ENCODE measurements at regions not wholly inside any gene's neighbourhood (a gene's known extent, or its start where the extent isn't known, plus 50 kb on each side); places are given as distances from the start of the nearest gene placed in this dataset.

GRCh38 chr18:26717123-26717719, 148.3 kb downstream of the AQP4 start:
- Histone ChIP-seq H3K4me3 (no peak overlapping the region), H3K4me1 (ENCODE audit: insufficient read depth) (no peaks in the 10 kb centered on the region), H3K79me2 (no peaks in the 10 kb centered on the region), H3K27me3 (peaks cover 4% of the 10 kb centered on the region), H3K9me3 (ENCODE audit: low read depth) (no peaks in the 10 kb centered on the region), H2AFZ (no peak overlapping the region), H3K4me2 (no peak overlapping the region), H4K20me1 (ENCODE audit: insufficient read depth, poor library complexity, severe bottlenecking) (no peaks in the 10 kb centered on the region), H3K9me2 (replicated peaks; ENCODE audit: insufficient read depth) (no peaks in the 10 kb centered on the region), H3K27ac (no peak overlapping the region), H3K36me3 (replicated peaks; ENCODE audit: insufficient read depth, low read depth) (no peaks in the 10 kb centered on the region)
- no peak for TF ChIP-seq EZH2phosphoT487 (IDR thresholded peaks at IDR 0.05; ENCODE audit: low read depth, severe bottlenecking, unreplicated experiment)
- DNase-seq (ENCODE audit: low spot score) = no peak
- 76% methylated on average over 4 of the region's 4 CpGs for WGBS (ENCODE audit: low lambda C conversion rate, missing lambda C conversion rate)

GRCh38 chr18:26714739-26715138, 150.8 kb downstream of the AQP4 start:
- Histone ChIP-seq H3K4me2 (no peak overlapping the region), H3K27ac (no peak overlapping the region), H3K9me3 (ENCODE audit: low read depth) (no peaks in the 10 kb centered on the region), H3K27me3 (peaks cover 3% of the 10 kb centered on the region), H3K36me3 (replicated peaks; ENCODE audit: insufficient read depth, low read depth) (no peaks in the 10 kb centered on the region), H3K79me2 (no peaks in the 10 kb centered on the region), H3K4me1 (ENCODE audit: insufficient read depth) (no peaks in the 10 kb centered on the region), H2AFZ (no peak overlapping the region), H4K20me1 (ENCODE audit: insufficient read depth, poor library complexity, severe bottlenecking) (no peaks in the 10 kb centered on the region), H3K9me2 (replicated peaks; ENCODE audit: insufficient read depth) (no peaks in the 10 kb centered on the region), H3K4me3 (no peak overlapping the region)
- no peak for DNase-seq (ENCODE audit: low spot score)
- WGBS (ENCODE audit: low lambda C conversion rate, missing lambda C conversion rate) = 47% methylated on average over 6 of the region's 6 CpGs
- no peak for TF ChIP-seq CTCF (IDR thresholded peaks at IDR 0.05; ENCODE audit: poor library complexity)
- no peak for TF ChIP-seq EZH2phosphoT487 (IDR thresholded peaks at IDR 0.05; ENCODE audit: low read depth, severe bottlenecking, unreplicated experiment)
- TF ChIP-seq EZH2 (IDR thresholded peaks at IDR 0.05; ENCODE audit: borderline replicate concordance) = no peak

- 91% methylated on average over 3 of the region's 3 CpGs for WGBS (ENCODE audit: low lambda C conversion rate, missing lambda C conversion rate)
- no peak for DNase-seq (ENCODE audit: low spot score)
- Histone ChIP-seq H3K4me3 (no peak overlapping the region), H3K9me2 (replicated peaks; ENCODE audit: insufficient read depth) (no peaks in the 10 kb centered on the region), H4K20me1 (ENCODE audit: insufficient read depth, poor library complexity, severe bottlenecking) (no peaks in the 10 kb centered on the region), H3K4me1 (ENCODE audit: insufficient read depth) (no peaks in the 10 kb centered on the region), H3K27me3 (peaks cover 3% of the 10 kb centered on the region), H3K9me3 (ENCODE audit: low read depth) (no peaks in the 10 kb centered on the region), H3K27ac (no peak overlapping the region), H3K4me2 (no peak overlapping the region), H3K79me2 (no peaks in the 10 kb centered on the region), H3K36me3 (replicated peaks; ENCODE audit: insufficient read depth, low read depth) (no peaks in the 10 kb centered on the region), H2AFZ (no peak overlapping the region)
- no peak for TF ChIP-seq EZH2phosphoT487 (IDR thresholded peaks at IDR 0.05; ENCODE audit: low read depth, severe bottlenecking, unreplicated experiment)
- TF ChIP-seq CTCF (IDR thresholded peaks at IDR 0.05; ENCODE audit: poor library complexity) = no peak
- no peak for TF ChIP-seq EZH2 (IDR thresholded peaks at IDR 0.05; ENCODE audit: borderline replicate concordance)
Measured at GRCh38 chr18:26711756-26712155, 153.8 kb downstream of the AQP4 start.

GRCh38 chr18:26710470-26711096, 154.9 kb downstream of the AQP4 start:
- Histone ChIP-seq H3K27ac (no peak overlapping the region), H4K20me1 (ENCODE audit: insufficient read depth, poor library complexity, severe bottlenecking) (no peaks in the 10 kb centered on the region), H3K9me2 (replicated peaks; ENCODE audit: insufficient read depth) (no peaks in the 10 kb centered on the region), H3K27me3 (peaks cover 3% of the 10 kb centered on the region), H3K79me2 (no peaks in the 10 kb centered on the region), H2AFZ (no peak overlapping the region), H3K9me3 (ENCODE audit: low read depth) (no peaks in the 10 kb centered on the region), H3K4me1 (ENCODE audit: insufficient read depth) (no peaks in the 10 kb centered on the region), H3K4me2 (no peak overlapping the region), H3K36me3 (replicated peaks; ENCODE audit: insufficient read depth, low read depth) (no peaks in the 10 kb centered on the region), H3K4me3 (no peak overlapping the region)
- WGBS (ENCODE audit: low lambda C conversion rate, missing lambda C conversion rate) = 37% methylated on average over 4 of the region's 4 CpGs
- no peak for TF ChIP-seq EZH2 (IDR thresholded peaks at IDR 0.05; ENCODE audit: borderline replicate concordance)
- TF ChIP-seq CTCF (IDR thresholded peaks at IDR 0.05; ENCODE audit: poor library complexity) = no peak
- no peak for TF ChIP-seq EZH2phosphoT487 (IDR thresholded peaks at IDR 0.05; ENCODE audit: low read depth, severe bottlenecking, unreplicated experiment)
- DNase-seq (ENCODE audit: low spot score) = no peak
